ENCODE measurements at regions not wholly inside any gene's neighbourhood (a gene's known extent, or its start where the extent isn't known, plus 50 kb on each side); places are given as distances from the start of the nearest gene placed in this dataset.

- TF ChIP-seq EZH2 (IDR thresholded peaks at IDR 0.05; ENCODE audit: borderline replicate concordance, insufficient read depth, low read depth, low read length, poor library complexity, severe bottlenecking) (no peak), CTCF (IDR thresholded peaks at IDR 0.05) (no peak)
- no peaks in the 10 kb centered on the region for H3K4me1 ChIP-seq (ENCODE audit: control insufficient read depth in 2 of 2, insufficient read depth in 2 of 2, low read length in 2 of 2)
- no peaks in the 10 kb centered on the region for H4K20me1 ChIP-seq (ENCODE audit: control insufficient read depth, insufficient read depth, low read length, poor library complexity, severe bottlenecking)
- H3K4me1 Mint-ChIP-seq: no peaks in the 10 kb centered on the region
- H3K4me3 ChIP-seq (ENCODE audit: control extremely low read depth in 1 of 5, extremely low read depth in 1 of 5, insufficient read depth in 1 of 5, low read depth in 2 of 5, low read length in 4 of 5): no peak overlapping the region
- no peaks in the 10 kb centered on the region for H3K79me2 ChIP-seq (ENCODE audit: control insufficient read depth, insufficient read depth, low read length)
- ChIA-PET CTCF (no interaction called here), POLR2A (no interaction called here)
- no peak overlapping the region for H3K4me3 Mint-ChIP-seq
- DNase-seq (no peak), ATAC-seq (ENCODE audit: low read depth) (no peak)
- H3K27ac Mint-ChIP-seq: no peak overlapping the region
- no peaks in the 10 kb centered on the region for H3K27me3 ChIP-seq (replicated peaks in 1 of 4; ENCODE audit: control extremely low read depth in 1 of 4, control insufficient read depth in 3 of 4, insufficient read depth in 4 of 4, low read length in 3 of 4)
- no peak overlapping the region for H3K9ac ChIP-seq (ENCODE audit: low read length)
- no peaks in the 10 kb centered on the region for H3K36me3 ChIP-seq (replicated peaks in 1 of 2; ENCODE audit: control extremely low read depth in 1 of 2, control insufficient read depth in 1 of 2, extremely low read depth in 1 of 2, insufficient read depth in 2 of 2, low read length in 1 of 2)
- H3K4me2 ChIP-seq (replicated peaks; ENCODE audit: low read depth, low read length, poor library complexity, severe bottlenecking): no peak overlapping the region
- H2AFZ ChIP-seq (ENCODE audit: insufficient read depth, low read depth, low read length, poor library complexity, severe bottlenecking): no peak overlapping the region
- H3K9me3 Mint-ChIP-seq (ENCODE audit: insufficient read depth): no peaks in the 10 kb centered on the region
- H3K9me3 ChIP-seq (ENCODE audit: control extremely low read depth in 1 of 3, control insufficient read depth in 2 of 3, insufficient read depth in 1 of 3, low read length in 2 of 3): no peaks in the 10 kb centered on the region
- no peak overlapping the region for H3K27ac ChIP-seq (ENCODE audit: low read length in 2 of 2)
- intact Hi-C loops (cut with micrococcal nuclease): no loop called here
- H3K27me3 Mint-ChIP-seq: peaks cover 20% of the 10 kb centered on the region
Observed at GRCh38 chr2:18085593-18085992, 207.1 kb downstream of the KCNS3 start.

GRCh38 chr2:18084376-18084775 lies 205.9 kb downstream of the KCNS3 start:
- Histone ChIP-seq H3K36me3 (replicated peaks in 1 of 2; ENCODE audit: control extremely low read depth in 1 of 2, control insufficient read depth in 1 of 2, extremely low read depth in 1 of 2, insufficient read depth in 2 of 2, low read length in 1 of 2) (no peaks in the 10 kb centered on the region), H4K20me1 (ENCODE audit: control insufficient read depth, insufficient read depth, low read length, poor library complexity, severe bottlenecking) (no peaks in the 10 kb centered on the region), H3K79me2 (ENCODE audit: control insufficient read depth, insufficient read depth, low read length) (no peaks in the 10 kb centered on the region), H3K27ac (ENCODE audit: low read length in 2 of 2) (no peak overlapping the region), H3K4me2 (replicated peaks; ENCODE audit: low read depth, low read length, poor library complexity, severe bottlenecking) (no peak overlapping the region), H3K9ac (ENCODE audit: low read length) (no peak overlapping the region), H3K27me3 (replicated peaks in 1 of 4; ENCODE audit: control extremely low read depth in 1 of 4, control insufficient read depth in 3 of 4, insufficient read depth in 4 of 4, low read length in 3 of 4) (no peaks in the 10 kb centered on the region), H3K9me3 (ENCODE audit: control extremely low read depth in 1 of 3, control insufficient read depth in 2 of 3, insufficient read depth in 1 of 3, low read length in 2 of 3) (no peaks in the 10 kb centered on the region), H3K4me1 (ENCODE audit: control insufficient read depth in 2 of 2, insufficient read depth in 2 of 2, low read length in 2 of 2) (no peaks in the 10 kb centered on the region), H2AFZ (ENCODE audit: insufficient read depth, low read depth, low read length, poor library complexity, severe bottlenecking) (no peak overlapping the region), H3K4me3 (ENCODE audit: control extremely low read depth in 1 of 5, extremely low read depth in 1 of 5, insufficient read depth in 1 of 5, low read depth in 2 of 5, low read length in 4 of 5) (no peak overlapping the region)
- ATAC-seq (ENCODE audit: low read depth) (no peak), DNase-seq (no peak)
- H3K4me3 Mint-ChIP-seq: no peak overlapping the region
- intact Hi-C loops (cut with micrococcal nuclease): no loop called here
- no peaks in the 10 kb centered on the region for H3K4me1 Mint-ChIP-seq
- no peak overlapping the region for H3K27ac Mint-ChIP-seq
- H3K27me3 Mint-ChIP-seq: peaks cover 16% of the 10 kb centered on the region
- H3K9me3 Mint-ChIP-seq (ENCODE audit: insufficient read depth): no peaks in the 10 kb centered on the region
- no CpG with 5 or more reads among the region's 3 CpGs for WGBS (ENCODE audit: insufficient coverage)
- ChIA-PET CTCF (no interaction called here), POLR2A (no interaction called here)
- TF ChIP-seq EZH2 (IDR thresholded peaks at IDR 0.05; ENCODE audit: borderline replicate concordance, insufficient read depth, low read depth, low read length, poor library complexity, severe bottlenecking): no peak
- no peak for TF ChIP-seq CTCF (IDR thresholded peaks at IDR 0.05)

Measured in B cell (primary cell).